ENCODE measurements at regions not wholly inside any gene's neighbourhood (a gene's known extent, or its start where the extent isn't known, plus 50 kb on each side); places are given as distances from the start of the nearest gene placed in this dataset.
"Not testable (repeated sequence)": the region's sequence is repeated elsewhere in the genome, so short reads cannot be mapped to it uniquely, and the experiment has no call there.

GRCh38 chr1:144067042-144067441 lies 95.3 kb upstream of the FAM72C start:
- not testable (repeated sequence) for H3K23ac ChIP-seq (ENCODE audit: insufficient read length, low read depth, low read length); H3K4ac ChIP-seq (ENCODE audit: low read depth, low read length); H3K56ac ChIP-seq (ENCODE audit: insufficient read length, low read depth, low read length); H4K5ac ChIP-seq (ENCODE audit: insufficient read length, low read depth, low read length); H3K9ac ChIP-seq (ENCODE audit: extremely low read depth, insufficient read length, low read length); H3T11ph ChIP-seq (ENCODE audit: low read length); H3K79me2 ChIP-seq (ENCODE audit: insufficient read depth, low read length); H3K27me3 Mint-ChIP-seq (ENCODE audit: low read depth); H3K4me1 Mint-ChIP-seq; H3K9me3 Mint-ChIP-seq; H2AFZ ChIP-seq (ENCODE audit: low read length); H3K36me3 Mint-ChIP-seq (ENCODE audit: insufficient read depth in 1 of 3, low read depth in 3 of 3); H2BK120ac ChIP-seq (ENCODE audit: low read depth, low read length, poor library complexity, severe bottlenecking); H3K27ac ChIP-seq (ENCODE audit: insufficient read length, low read depth, low read length); H4K8ac ChIP-seq (replicated peaks; ENCODE audit: insufficient read length, low read depth, low read length); H2BK15ac ChIP-seq (ENCODE audit: low read depth, low read length); H2BK12ac ChIP-seq (ENCODE audit: insufficient read length, low read depth, low read length); H3K23me2 ChIP-seq (ENCODE audit: insufficient read length, low read depth, low read length, poor library complexity, severe bottlenecking); H3K14ac ChIP-seq (ENCODE audit: insufficient read depth, low read length); H2AK5ac ChIP-seq (ENCODE audit: insufficient read length, low read length); H3K4me3 Mint-ChIP-seq; H4K20me1 ChIP-seq (ENCODE audit: control insufficient read depth, insufficient read depth, insufficient read length); H2BK20ac ChIP-seq (ENCODE audit: low read depth, low read length, poor library complexity, severe bottlenecking); H3K27ac Mint-ChIP-seq; DNase-seq; H3K27me3 ChIP-seq (ENCODE audit: insufficient read depth, low read length); H3K4me2 ChIP-seq (ENCODE audit: insufficient read depth, insufficient read length, low read length); H3K4me1 ChIP-seq (ENCODE audit: insufficient read depth, low read length); H3K79me1 ChIP-seq (ENCODE audit: insufficient read depth, low read depth, low read length, poor library complexity, severe bottlenecking); H3K18ac ChIP-seq (ENCODE audit: insufficient read length, low read depth, low read length); H3K9me3 ChIP-seq (ENCODE audit: control insufficient read depth, low read depth, low read length); H4K91ac ChIP-seq (ENCODE audit: insufficient read length, low read depth, low read length); H2BK5ac ChIP-seq (ENCODE audit: insufficient read length, low read length)
- WGBS (ENCODE audit: extremely low coverage, insufficient read length, low lambda C conversion rate): no CpG with 5 or more reads among the region's 7 CpGs

- not testable (repeated sequence) for H4K20me1 ChIP-seq (ENCODE audit: control insufficient read depth, insufficient read depth, insufficient read length); H3K4me1 Mint-ChIP-seq; H3K23ac ChIP-seq (ENCODE audit: insufficient read length, low read depth, low read length); H3K79me1 ChIP-seq (ENCODE audit: insufficient read depth, low read depth, low read length, poor library complexity, severe bottlenecking); H3K9ac ChIP-seq (ENCODE audit: extremely low read depth, insufficient read length, low read length); H2BK12ac ChIP-seq (ENCODE audit: insufficient read length, low read depth, low read length); H3K4me2 ChIP-seq (ENCODE audit: insufficient read depth, insufficient read length, low read length); H3K18ac ChIP-seq (ENCODE audit: insufficient read length, low read depth, low read length); H3T11ph ChIP-seq (ENCODE audit: low read length); H2BK120ac ChIP-seq (ENCODE audit: low read depth, low read length, poor library complexity, severe bottlenecking); H3K4me3 Mint-ChIP-seq; H2BK15ac ChIP-seq (ENCODE audit: low read depth, low read length); H2AK5ac ChIP-seq (ENCODE audit: insufficient read length, low read length); H3K27me3 ChIP-seq (ENCODE audit: insufficient read depth, low read length); H3K9me3 ChIP-seq (ENCODE audit: control insufficient read depth, low read depth, low read length); H3K4ac ChIP-seq (ENCODE audit: low read depth, low read length); DNase-seq; H3K9me3 Mint-ChIP-seq; H3K23me2 ChIP-seq (ENCODE audit: insufficient read length, low read depth, low read length, poor library complexity, severe bottlenecking); H4K91ac ChIP-seq (ENCODE audit: insufficient read length, low read depth, low read length); H3K4me1 ChIP-seq (ENCODE audit: insufficient read depth, low read length); H2AFZ ChIP-seq (ENCODE audit: low read length); H4K8ac ChIP-seq (replicated peaks; ENCODE audit: insufficient read length, low read depth, low read length); H3K27ac Mint-ChIP-seq; H2BK20ac ChIP-seq (ENCODE audit: low read depth, low read length, poor library complexity, severe bottlenecking); H3K27ac ChIP-seq (ENCODE audit: insufficient read length, low read depth, low read length); H2BK5ac ChIP-seq (ENCODE audit: insufficient read length, low read length); H3K27me3 Mint-ChIP-seq (ENCODE audit: low read depth); H3K14ac ChIP-seq (ENCODE audit: insufficient read depth, low read length); H3K56ac ChIP-seq (ENCODE audit: insufficient read length, low read depth, low read length); H3K79me2 ChIP-seq (ENCODE audit: insufficient read depth, low read length); H4K5ac ChIP-seq (ENCODE audit: insufficient read length, low read depth, low read length); H3K36me3 Mint-ChIP-seq (ENCODE audit: insufficient read depth in 1 of 3, low read depth in 3 of 3)
- no CpG with 5 or more reads among the region's 10 CpGs for WGBS (ENCODE audit: extremely low coverage, insufficient read length, low lambda C conversion rate)
These were observed 94.5 kb upstream of the FAM72C start for GRCh38 chr1:144066071-144066813.

Data from H9 (cell line).